ENCODE measurements at regions not wholly inside any gene's neighbourhood (a gene's known extent, or its start where the extent isn't known, plus 50 kb on each side); places are given as distances from the start of the nearest gene placed in this dataset.

DNA sequence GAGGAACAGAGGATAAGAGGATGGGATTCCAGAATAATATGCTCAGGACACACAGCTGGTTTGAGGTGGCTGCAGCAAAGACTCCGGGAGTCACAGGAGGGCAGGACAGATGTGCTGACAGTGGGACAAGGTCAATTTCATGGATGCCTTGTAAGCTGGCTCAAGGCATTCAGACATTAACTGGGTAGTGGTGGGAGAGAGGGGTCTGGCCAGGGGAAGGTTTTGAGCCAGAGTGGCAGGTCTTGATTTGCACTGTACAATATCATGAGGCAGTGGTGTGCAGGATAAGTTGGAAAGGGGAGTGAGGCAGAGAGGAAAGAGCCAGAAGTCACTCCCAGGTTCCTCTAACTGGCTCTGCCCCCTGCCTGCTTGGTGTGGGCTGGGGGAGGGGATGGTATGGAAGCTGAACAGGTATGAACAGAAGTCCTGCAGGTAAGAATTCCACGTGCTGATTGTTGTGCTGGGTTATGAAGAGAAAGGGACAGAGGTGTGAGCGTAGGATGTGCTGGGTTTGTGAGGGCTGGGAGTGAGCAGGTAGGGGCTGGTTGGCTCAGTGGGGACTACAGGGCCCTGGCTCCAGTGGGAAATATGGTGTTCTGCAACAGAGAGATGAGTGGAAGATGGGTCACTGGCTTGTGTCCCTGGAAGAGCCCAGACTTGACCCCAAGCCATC lies 141.7 kb upstream of the COPS8 start:
- ChIA-PET POLR2A (no interaction called here), CTCF (no interaction called here)
- H3K4me3 Mint-ChIP-seq = no peak overlapping the region
- H3K36me3 Mint-ChIP-seq = no peaks in the 10 kb centered on the region
- no peak overlapping the region for H3K27ac Mint-ChIP-seq
- no peaks in the 10 kb centered on the region for H3K9me3 Mint-ChIP-seq
- ATAC-seq = no peak
- no peak for TF ChIP-seq ZNF317 (CRISPR knock-in tag; IDR thresholded peaks at IDR 0.05; ENCODE audit: borderline replicate concordance, low read depth)
- TF ChIP-seq TCF7 (CRISPR knock-in tag; IDR thresholded peaks at IDR 0.05; ENCODE audit: low read depth) = no peak
- TF ChIP-seq ZNF396 (CRISPR knock-in tag; IDR thresholded peaks at IDR 0.05; ENCODE audit: borderline replicate concordance) = no peak
- TF ChIP-seq, protein P1, sequence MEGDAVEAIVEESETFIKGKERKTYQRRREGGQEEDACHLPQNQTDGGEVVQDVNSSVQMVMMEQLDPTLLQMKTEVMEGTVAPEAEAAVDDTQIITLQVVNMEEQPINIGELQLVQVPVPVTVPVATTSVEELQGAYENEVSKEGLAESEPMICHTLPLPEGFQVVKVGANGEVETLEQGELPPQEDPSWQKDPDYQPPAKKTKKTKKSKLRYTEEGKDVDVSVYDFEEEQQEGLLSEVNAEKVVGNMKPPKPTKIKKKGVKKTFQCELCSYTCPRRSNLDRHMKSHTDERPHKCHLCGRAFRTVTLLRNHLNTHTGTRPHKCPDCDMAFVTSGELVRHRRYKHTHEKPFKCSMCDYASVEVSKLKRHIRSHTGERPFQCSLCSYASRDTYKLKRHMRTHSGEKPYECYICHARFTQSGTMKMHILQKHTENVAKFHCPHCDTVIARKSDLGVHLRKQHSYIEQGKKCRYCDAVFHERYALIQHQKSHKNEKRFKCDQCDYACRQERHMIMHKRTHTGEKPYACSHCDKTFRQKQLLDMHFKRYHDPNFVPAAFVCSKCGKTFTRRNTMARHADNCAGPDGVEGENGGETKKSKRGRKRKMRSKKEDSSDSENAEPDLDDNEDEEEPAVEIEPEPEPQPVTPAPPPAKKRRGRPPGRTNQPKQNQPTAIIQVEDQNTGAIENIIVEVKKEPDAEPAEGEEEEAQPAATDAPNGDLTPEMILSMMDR (IDR thresholded peaks at IDR 0.05) = no peak
- no peak for TF ChIP-seq TEAD4 (CRISPR knock-in tag; IDR thresholded peaks at IDR 0.05)
- TF ChIP-seq, protein P2, sequence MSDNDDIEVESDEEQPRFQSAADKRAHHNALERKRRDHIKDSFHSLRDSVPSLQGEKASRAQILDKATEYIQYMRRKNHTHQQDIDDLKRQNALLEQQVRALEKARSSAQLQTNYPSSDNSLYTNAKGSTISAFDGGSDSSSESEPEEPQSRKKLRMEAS (CRISPR knock-in tag; IDR thresholded peaks at IDR 0.05) = no peak
- TF ChIP-seq, protein P3, sequence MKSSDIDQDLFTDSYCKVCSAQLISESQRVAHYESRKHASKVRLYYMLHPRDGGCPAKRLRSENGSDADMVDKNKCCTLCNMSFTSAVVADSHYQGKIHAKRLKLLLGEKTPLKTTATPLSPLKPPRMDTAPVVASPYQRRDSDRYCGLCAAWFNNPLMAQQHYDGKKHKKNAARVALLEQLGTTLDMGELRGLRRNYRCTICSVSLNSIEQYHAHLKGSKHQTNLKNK (CRISPR knock-in tag; IDR thresholded peaks at IDR 0.05) = no peak
- TF ChIP-seq NR1H2 (CRISPR knock-in tag; IDR thresholded peaks at IDR 0.05) = no peak
- TF ChIP-seq OVOL2 (CRISPR knock-in tag; IDR thresholded peaks at IDR 0.05; ENCODE audit: borderline replicate concordance) = no peak
- no peak for TF ChIP-seq CREM (CRISPR knock-in tag; IDR thresholded peaks at IDR 0.05)
- TF ChIP-seq, protein P4, sequence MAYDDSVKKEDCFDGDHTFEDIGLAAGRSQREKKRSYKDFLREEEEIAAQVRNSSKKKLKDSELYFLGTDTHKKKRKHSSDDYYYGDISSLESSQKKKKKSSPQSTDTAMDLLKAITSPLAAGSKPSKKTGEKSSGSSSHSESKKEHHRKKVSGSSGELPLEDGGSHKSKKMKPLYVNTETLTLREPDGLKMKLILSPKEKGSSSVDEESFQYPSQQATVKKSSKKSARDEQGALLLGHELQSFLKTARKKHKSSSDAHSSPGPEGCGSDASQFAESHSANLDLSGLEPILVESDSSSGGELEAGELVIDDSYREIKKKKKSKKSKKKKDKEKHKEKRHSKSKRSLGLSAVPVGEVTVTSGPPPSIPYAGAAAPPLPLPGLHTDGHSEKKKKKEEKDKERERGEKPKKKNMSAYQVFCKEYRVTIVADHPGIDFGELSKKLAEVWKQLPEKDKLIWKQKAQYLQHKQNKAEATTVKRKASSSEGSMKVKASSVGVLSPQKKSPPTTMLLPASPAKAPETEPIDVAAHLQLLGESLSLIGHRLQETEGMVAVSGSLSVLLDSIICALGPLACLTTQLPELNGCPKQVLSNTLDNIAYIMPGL (CRISPR knock-in tag; IDR thresholded peaks at IDR 0.05) = no peak
- no peak for TF ChIP-seq FOXJ3 (CRISPR knock-in tag; IDR thresholded peaks at IDR 0.05; ENCODE audit: borderline replicate concordance)
- TF ChIP-seq, protein P5, sequence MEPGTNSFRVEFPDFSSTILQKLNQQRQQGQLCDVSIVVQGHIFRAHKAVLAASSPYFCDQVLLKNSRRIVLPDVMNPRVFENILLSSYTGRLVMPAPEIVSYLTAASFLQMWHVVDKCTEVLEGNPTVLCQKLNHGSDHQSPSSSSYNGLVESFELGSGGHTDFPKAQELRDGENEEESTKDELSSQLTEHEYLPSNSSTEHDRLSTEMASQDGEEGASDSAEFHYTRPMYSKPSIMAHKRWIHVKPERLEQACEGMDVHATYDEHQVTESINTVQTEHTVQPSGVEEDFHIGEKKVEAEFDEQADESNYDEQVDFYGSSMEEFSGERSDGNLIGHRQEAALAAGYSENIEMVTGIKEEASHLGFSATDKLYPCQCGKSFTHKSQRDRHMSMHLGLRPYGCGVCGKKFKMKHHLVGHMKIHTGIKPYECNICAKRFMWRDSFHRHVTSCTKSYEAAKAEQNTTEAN (CRISPR knock-in tag; IDR thresholded peaks at IDR 0.05) = no peak
- peaks cover 4% of the 10 kb centered on the region; the same call in 1 of the 2 replicates for H3K27me3 Mint-ChIP-seq (ENCODE audit: low read depth)
- no peak for DNase-seq (ENCODE audit: low spot score)
- peaks cover 4% of the 10 kb centered on the region for H3K4me1 Mint-ChIP-seq

DNA sequence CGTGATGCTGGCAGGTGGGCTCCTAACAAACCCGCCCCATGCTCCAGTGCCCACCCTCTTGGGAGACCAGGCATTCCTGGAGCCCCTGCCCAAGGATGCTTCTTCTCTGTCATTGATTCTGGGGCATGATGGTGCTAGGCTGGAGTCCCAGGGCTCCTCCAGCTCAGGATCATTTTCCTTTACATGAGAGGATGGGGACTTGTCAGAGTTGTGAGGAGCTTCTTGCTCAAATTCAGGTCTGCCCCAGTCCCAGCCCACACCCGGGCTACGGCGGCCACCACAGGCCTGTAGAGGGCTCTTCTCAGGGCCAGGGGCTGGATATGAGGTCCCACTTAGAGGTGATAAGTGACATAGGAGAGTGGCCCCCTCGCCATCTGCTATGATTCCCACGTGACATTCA lies 141.1 kb upstream of the COPS8 start:
- no peak overlapping the region for H3K27ac Mint-ChIP-seq
- H3K27me3 Mint-ChIP-seq (ENCODE audit: low read depth) = peaks cover 4% of the 10 kb centered on the region; the same call in 1 of the 2 replicates
- H3K4me3 Mint-ChIP-seq = no peak overlapping the region
- ATAC-seq = no peak
- DNase-seq (ENCODE audit: low spot score) = no peak
- ChIA-PET POLR2A (no interaction called here), CTCF (no interaction called here)
- H3K4me1 Mint-ChIP-seq = peaks cover 9% of the 10 kb centered on the region
- H3K9me3 Mint-ChIP-seq = no peaks in the 10 kb centered on the region
- H3K36me3 Mint-ChIP-seq = no peaks in the 10 kb centered on the region
- TF ChIP-seq, protein P6, sequence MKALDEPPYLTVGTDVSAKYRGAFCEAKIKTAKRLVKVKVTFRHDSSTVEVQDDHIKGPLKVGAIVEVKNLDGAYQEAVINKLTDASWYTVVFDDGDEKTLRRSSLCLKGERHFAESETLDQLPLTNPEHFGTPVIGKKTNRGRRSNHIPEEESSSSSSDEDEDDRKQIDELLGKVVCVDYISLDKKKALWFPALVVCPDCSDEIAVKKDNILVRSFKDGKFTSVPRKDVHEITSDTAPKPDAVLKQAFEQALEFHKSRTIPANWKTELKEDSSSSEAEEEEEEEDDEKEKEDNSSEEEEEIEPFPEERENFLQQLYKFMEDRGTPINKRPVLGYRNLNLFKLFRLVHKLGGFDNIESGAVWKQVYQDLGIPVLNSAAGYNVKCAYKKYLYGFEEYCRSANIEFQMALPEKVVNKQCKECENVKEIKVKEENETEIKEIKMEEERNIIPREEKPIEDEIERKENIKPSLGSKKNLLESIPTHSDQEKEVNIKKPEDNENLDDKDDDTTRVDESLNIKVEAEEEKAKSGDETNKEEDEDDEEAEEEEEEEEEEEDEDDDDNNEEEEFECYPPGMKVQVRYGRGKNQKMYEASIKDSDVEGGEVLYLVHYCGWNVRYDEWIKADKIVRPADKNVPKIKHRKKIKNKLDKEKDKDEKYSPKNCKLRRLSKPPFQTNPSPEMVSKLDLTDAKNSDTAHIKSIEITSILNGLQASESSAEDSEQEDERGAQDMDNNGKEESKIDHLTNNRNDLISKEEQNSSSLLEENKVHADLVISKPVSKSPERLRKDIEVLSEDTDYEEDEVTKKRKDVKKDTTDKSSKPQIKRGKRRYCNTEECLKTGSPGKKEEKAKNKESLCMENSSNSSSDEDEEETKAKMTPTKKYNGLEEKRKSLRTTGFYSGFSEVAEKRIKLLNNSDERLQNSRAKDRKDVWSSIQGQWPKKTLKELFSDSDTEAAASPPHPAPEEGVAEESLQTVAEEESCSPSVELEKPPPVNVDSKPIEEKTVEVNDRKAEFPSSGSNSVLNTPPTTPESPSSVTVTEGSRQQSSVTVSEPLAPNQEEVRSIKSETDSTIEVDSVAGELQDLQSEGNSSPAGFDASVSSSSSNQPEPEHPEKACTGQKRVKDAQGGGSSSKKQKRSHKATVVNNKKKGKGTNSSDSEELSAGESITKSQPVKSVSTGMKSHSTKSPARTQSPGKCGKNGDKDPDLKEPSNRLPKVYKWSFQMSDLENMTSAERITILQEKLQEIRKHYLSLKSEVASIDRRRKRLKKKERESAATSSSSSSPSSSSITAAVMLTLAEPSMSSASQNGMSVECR (CRISPR knock-in tag; IDR thresholded peaks at IDR 0.05; ENCODE audit: borderline replicate concordance) = no peak
- TF ChIP-seq NFE2L1 (CRISPR knock-in tag; IDR thresholded peaks at IDR 0.05) = no peak
- no peak for TF ChIP-seq NFATC4 (CRISPR knock-in tag; IDR thresholded peaks at IDR 0.05)
- no peak for TF ChIP-seq ZNF232 (CRISPR knock-in tag; IDR thresholded peaks at IDR 0.05)
- TF ChIP-seq, protein P7, sequence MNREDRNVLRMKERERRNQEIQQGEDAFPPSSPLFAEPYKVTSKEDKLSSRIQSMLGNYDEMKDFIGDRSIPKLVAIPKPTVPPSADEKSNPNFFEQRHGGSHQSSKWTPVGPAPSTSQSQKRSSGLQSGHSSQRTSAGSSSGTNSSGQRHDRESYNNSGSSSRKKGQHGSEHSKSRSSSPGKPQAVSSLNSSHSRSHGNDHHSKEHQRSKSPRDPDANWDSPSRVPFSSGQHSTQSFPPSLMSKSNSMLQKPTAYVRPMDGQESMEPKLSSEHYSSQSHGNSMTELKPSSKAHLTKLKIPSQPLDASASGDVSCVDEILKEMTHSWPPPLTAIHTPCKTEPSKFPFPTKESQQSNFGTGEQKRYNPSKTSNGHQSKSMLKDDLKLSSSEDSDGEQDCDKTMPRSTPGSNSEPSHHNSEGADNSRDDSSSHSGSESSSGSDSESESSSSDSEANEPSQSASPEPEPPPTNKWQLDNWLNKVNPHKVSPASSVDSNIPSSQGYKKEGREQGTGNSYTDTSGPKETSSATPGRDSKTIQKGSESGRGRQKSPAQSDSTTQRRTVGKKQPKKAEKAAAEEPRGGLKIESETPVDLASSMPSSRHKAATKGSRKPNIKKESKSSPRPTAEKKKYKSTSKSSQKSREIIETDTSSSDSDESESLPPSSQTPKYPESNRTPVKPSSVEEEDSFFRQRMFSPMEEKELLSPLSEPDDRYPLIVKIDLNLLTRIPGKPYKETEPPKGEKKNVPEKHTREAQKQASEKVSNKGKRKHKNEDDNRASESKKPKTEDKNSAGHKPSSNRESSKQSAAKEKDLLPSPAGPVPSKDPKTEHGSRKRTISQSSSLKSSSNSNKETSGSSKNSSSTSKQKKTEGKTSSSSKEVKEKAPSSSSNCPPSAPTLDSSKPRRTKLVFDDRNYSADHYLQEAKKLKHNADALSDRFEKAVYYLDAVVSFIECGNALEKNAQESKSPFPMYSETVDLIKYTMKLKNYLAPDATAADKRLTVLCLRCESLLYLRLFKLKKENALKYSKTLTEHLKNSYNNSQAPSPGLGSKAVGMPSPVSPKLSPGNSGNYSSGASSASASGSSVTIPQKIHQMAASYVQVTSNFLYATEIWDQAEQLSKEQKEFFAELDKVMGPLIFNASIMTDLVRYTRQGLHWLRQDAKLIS (CRISPR knock-in tag; IDR thresholded peaks at IDR 0.05; ENCODE audit: borderline replicate concordance) = no peak
